NCI-H1694 (cell line): ENCODE measurements at regions not wholly inside any gene's neighbourhood (a gene's known extent, or its start where the extent isn't known, plus 50 kb on each side); places are given as distances from the start of the nearest gene placed in this dataset.
"Not testable (repeated sequence)": the region's sequence is repeated elsewhere in the genome, so short reads cannot be mapped to it uniquely, and the experiment has no call there.

Source experiments
- DNase-seq: peaks from one replicate; lab custom pipeline; 2025; lab: John Stamatoyannopoulos, UW

DNA sequence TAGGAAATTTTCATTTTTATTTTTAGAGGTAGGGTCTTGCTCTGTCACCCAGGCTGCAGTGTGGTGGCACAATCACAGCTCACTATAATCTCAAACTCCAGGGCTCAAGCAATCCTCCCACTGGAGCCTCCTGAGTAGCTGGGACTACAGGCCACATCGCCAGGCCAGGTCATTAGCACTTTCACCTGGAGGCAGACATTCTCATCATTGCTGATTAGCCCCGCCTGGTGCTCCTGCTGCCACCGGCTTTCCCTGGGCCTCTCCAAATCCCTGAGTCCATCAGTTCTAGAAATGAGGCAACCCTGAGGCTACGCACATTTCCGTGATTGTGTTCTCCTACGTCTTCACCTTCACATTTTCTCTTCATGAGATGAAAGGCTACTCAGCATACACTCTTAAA is 607.7 kb upstream of the NRSN1 start:
- no peak for DNase-seq

DNA sequence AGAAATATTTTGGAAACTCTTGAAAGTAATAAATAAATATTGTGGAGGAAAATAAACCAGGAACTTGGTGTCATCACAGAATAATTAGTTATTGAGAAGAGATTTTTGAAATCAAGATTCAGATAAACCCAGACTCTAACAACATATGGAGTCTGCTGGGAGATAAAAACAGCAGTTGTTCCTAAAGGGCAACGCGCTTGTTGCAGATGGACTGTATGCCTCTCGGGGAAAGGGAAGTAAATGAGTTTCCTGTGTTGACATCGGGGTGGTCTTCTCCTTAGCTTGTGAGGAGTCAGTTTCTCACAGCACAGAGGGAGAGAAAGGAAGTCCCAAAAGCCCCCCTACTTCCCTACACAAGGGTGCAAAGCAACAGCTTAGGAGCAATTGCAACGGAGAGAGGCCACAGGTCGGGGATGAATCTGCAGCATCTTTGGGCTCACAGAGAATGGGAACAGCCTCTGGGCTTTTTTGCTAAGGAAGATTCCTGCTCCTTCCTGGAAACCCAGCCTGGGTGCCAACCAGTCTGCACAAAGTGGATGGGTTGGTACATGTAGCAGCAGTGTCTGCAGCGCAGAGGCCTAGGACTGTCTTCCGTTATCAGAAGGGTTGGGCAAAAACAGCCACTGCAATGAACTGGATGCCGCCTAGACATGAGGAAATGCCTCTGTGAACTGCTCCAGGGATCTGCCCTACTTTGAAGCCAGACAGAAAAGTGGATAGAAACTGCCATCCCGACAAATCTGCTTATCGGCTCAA is 603.0 kb upstream of the NRSN1 start:
- peak; percentile 28 for DNase-seq

DNA sequence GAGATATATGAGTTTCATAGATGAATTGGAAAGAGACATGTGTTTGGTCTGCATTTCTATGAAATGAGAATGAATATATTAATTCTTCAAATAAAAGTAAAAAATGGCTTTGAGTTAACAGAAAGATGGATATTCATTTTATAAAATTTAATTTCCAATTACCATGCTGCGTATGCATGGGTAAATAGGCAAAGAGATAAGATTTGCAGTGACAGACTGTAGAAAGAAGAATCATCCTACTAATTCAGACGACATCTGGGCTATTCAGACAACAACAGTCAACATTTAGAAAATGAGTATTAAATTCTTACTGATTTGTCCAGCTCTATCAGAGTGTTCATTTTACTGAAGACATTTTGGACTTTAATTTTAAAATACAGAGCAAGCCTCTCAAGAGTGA is 602.2 kb upstream of the NRSN1 start:
- DNase-seq: no peak

DNA sequence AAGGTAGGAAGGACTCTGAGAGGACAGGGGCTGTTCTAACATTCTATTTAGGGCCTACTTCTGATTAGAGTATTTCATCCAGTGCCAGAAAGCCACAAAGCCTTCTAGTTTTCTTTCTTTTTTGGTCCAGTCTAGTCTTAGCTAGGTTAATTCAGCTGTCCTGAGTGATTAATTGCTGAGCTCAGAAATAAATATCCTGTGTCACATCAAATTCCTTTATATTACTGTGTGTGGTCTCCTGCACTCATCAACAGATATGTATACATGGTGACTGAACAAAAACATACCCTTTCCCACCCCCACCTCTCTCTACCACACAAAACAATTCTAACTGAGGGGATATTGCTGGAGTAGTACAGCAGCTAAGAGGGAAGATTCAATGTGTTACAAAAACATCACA is 601.5 kb upstream of the NRSN1 start:
- no peak for DNase-seq

DNA sequence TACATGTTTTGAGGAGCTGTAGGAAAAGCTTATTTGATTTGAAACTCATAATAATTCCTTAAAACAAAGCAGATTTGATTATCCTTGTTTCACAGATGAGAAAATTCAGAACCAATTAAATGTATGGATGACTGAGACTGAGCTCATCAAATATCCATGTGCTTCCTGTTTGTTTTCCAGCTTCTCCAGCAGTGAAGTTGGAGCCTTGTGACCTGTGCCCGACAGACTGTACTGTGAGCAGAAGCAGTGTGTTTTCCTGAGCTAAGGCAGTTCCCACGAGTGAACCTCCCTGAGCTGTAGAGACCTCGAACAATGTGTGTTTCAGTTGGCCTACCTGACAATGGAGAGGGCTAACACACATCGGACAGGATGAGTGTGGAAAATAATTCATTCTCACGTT is 599.5 kb upstream of the NRSN1 start:
- DNase-seq: no peak

DNA sequence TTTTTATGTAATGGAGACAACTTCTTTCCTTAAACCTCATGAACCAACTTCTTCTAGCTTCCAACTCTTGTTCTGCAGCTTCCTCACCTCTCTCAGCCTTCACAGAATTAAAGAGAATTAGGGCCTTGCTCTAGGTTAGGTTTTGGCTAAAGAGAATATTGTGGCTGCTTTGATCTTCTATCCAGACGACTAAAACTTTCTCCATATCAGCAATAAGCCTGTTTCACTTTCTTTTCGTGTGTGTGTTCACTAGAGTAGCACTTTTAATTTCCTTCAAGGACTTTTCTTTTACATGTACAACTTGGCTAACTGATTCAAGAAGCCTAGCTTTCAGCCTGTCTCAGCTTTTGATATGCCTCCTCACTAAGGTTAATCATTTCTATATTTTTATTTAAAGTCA is 596.1 kb upstream of the NRSN1 start:
- DNase-seq: no peak

DNA sequence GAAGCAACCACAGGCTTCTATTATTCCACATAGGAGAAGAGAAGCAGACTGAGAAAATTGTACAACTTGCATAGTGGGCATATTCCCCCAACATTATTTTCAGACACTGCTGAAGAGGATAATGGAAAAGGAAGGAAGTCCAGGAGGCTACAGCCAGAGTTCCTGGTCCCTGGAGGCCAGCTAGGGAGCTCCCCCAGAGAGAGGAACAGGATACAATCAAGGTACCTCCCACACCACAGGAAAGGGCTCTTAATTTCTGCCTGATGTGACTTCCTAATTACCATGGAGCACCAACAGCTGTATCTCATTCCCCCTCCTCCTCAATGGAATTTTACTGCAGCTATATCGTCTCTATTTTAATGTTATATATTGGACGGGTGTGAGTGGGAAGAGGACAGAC is 594.3 kb upstream of the NRSN1 start:
- no peak for DNase-seq

DNA sequence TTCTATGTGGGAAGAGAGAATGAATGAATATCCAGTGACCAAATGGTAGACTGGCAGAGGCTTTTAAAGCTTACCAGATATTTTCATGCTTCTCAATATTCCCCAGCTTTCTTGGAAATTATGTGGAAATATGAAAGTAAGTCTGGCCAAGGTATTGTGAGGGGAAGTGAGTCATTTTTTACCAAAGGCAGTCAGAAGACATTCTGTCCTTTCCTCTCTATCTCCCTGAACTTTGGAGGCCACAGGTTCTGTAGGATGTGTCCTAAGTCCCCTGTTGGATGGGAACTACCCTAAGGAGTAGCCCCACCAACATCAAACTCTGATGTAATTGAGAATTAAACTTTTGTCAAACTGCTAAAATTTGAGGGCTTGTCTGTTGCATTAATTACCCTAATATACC is 593.8 kb upstream of the NRSN1 start:
- DNase-seq: no peak

DNA sequence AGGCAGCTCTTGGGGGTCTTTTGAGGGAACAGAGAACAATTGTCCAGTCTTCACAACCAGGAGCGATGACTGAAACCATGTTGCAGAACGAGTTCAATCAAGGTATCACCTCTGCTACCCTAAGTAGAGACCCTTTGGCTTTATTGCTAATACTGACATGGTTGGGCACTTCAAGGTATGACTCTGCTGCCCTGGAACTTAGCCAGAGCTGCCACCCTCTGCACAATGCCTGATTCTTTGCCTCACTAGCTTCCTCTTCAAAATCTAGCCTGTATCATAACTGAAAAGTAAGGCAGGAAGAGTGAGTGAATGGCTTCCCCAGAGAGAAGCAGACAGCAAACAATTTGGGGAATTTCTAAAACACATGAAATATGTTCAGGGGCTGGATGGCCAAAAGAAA is 592.7 kb upstream of the NRSN1 start:
- no peak for DNase-seq

DNA sequence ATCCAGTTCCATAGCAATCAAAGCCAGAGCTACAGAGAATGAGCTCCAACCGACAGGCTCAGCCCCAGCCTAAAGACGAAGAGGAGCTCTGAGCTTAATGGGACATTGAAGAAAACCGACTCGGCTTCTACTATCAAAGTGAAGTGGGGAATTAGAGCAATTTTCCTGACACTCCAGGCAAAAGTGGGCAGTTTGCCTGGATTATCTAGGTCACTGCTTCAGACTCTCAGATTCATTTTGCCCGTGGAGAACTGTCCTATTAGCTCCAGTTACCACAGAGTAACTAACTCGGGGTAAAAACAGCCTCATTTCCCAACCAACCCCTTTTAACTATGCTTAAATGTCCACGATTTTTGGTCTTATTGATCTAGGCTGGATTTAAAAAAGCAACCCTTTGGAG is 592.1 kb upstream of the NRSN1 start:
- DNase-seq: no peak

DNA sequence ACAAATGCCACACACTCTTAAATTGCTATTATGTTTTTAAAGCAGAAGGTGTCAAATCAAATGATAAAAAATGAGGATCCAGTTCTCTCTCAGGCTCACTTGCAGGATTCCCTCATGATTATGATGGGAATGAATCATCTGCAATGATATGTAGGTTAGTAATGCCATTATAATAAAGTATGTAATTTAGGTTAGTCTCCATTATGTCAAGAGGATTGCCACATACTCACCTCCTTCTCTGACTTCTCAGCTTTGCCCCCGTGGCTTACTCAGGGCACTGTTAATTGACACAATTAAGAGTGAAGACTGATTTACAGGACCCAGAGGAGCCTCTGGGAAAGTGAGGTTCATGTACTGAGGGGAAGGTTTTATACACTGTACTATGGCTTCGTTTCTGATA is 591.7 kb upstream of the NRSN1 start:
- DNase-seq: no peak

DNA sequence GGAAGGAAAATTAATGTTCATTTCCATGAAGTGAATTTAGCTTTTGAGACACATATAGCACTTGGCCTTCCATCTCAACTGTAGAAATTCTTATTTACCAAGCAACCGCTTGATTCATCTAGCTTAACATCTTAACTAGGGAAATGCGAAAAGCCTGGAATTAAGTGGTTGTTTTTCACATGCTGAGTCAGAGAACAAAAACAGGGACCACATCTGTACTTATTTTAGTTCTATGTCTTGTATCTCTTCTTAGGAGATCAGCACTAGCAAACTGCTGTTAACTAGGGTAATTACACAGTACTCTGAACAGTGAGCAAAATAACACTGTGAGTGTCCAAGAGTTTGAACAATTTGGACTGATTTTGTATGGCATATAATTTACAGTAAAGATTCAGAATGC is 590.9 kb upstream of the NRSN1 start:
- no peak for DNase-seq

DNA sequence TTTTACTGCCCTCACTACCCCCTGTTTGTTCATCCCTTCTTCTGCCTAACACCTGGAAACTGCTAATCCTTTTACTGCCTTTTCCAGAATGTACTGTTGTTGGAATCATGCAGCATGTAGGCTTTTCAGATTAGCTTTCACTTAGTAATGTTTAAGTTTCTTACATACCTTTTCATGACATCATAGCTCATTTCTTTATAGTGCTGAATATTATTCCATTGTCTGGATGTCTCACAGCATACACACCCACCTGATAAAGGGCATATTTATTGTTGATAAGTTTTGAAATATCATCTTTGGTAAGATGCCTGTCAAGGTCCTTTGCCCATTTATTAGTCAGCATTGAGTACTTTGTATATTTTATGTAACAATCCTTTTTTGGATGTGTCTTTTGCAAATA is 588.2 kb upstream of the NRSN1 start:
- no peak for DNase-seq

DNA sequence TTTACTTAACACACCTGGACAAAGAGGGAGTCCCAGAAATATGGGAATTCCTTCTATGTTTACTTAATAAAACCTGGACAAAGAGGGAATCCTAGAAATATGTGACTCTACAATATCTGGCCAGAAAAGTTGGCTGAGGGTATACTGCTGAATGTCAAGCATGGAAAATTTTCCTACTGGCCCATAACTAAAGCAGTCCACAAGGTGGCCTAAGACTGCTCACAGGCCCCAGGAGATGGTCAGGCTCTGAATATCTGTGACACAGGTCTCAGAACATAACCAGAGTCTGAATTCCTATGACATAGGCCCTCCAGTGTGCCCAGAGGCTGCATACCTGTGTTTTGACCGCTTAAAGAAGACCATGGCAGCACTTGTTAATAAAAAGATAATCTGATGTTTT is 578.2 kb upstream of the NRSN1 start:
- no peak for DNase-seq

DNA sequence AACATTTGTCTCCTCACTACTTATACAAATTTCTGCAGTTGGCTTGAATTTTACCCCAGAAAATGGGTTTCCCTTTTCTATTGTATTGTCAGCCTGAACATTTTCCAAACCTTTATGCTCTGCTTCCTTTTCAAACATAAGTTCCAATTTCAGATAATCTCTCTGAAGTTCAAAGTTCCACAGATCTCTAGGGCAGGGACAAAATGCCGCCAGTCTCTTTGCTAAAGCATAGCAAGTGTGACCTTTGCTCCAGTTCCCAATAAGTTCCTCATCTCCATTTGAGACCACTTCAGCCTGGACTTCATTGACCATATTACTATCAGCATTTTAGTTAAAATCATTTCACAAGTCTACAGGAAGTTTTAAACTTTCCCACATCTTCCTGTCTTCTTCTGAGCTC is 571.1 kb upstream of the NRSN1 start:
- DNase-seq: not testable (repeated sequence)

DNA sequence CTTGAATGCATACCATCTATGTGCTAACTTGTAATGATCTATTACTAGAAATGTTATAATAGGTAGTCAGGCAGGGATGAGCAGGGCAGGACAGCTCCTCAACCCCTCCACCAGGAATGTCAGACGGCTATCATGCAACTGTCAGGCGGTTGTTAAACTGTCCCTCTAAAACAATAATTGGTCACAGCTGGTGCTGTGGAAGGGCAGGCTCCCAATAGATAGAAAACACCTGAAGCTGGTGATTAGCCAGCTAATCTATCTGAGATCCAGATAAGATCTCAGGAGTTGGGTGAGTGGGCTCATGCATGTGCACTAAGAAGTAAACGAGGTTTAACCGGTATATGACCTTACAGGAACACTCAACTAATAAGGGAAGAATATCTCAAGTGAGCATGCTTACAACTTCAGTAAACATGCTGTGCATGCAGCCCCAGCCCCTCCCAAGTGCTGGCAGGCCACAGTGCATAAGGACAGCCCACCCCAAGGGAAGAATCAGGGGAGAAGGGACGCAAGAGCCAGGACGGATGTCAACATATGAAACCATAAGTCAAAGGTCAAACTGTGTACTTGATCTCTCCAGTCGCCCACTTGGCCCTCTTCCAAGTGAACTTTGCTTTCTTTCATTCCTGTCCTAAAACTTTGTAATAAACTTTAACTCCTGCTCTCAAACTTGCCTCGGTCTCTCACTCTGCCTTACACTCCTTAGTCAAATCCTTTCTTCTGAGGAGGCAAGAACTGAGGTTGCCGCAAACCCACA is 566.2 kb upstream of the NRSN1 start:
- no peak for DNase-seq

DNA sequence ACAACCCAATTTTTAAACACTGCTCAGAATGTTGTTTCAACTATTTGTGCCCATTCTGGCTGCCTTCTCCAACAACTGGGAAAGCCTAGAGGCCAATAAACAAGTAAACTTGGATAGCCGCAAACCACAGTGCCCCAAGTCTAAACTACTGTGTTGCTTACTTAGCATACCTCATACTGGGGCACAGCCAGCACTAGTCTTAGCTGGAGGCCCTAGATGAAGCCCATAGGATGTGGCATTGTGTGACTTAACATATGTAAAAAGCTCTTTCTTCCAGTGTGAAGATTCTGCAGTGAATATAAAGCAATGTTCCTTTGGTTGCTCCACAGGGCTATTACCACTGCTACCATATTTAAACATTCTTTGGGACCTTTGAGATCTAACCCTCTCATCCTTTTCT is 564.3 kb upstream of the NRSN1 start:
- no peak for DNase-seq

DNA sequence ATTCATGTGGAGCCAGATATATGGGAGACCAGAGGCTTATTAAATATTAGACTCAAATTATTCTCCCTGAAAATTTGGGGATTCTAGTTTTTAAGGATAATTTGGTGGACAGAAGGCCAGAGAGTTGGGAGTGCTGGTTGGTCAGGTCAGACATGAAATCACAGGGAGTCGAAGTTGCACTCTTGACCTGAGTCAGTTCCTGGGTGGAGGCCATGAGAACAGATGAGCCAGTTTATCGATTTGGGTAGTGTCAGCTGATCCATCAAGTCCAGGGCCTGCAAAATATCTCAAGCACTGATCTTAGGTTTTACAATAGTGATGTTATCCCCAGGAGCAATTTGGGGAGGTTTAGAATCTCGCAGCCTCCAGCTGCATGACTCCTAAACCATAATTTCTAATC is 563.5 kb upstream of the NRSN1 start:
- no peak for DNase-seq

DNA sequence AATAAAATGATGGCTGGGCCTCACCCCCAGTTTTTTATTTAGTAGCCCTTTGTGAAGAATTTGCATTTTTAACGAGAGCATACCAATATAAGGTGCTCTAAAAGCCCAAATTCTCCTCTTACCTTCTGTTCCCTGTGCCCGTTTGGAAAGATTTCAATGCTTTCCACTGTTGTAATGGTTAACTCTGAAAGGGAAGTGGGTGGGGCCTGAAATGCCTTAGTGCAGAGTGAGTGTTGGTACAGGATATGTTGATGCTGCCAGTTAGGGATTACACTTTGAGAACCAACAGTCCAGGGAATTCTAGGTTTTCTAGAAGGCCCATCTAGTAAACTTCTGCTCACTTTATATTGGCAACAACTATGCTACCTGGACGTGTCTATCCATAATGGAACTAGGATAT is 562.7 kb upstream of the NRSN1 start:
- no peak for DNase-seq

DNA sequence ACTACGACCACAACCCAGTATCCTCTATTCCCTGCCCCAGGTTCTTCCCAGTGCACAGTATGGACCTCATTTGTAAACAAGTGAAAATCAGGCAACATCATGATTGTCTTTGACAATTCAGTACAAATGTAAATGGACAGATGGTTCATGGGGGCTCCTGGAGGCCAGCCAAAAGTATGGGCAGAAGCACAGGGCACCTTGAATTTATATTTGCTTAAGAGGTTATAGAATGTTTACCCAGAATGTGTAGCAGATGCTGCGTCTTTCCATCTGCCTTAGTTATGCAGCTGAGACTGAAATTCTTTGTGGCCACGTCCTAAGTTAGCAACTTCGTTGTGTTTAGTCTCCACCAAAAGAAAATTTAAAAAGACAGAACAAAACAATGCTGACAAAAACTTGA is 559.6 kb upstream of the NRSN1 start:
- peak; percentile 82 for DNase-seq

DNA sequence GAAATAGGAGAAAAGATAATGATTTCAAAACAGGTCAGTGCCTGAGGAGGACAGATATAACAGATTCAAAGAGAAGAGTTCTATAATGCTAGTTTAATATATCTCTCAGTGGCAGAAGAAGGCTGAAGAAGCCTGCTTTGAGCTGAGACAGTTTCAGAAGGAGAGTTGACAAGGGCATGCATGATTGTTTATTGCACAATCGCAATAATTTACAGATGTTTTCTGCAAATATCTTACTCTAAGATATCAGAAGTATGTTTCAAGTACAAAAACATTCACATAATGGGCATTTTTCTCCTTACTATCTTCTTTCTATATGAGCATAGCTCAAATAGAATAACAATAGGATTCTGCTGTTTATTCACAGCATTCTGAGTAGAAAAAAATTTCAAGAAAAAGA is 557.7 kb upstream of the NRSN1 start:
- DNase-seq: no peak

DNA sequence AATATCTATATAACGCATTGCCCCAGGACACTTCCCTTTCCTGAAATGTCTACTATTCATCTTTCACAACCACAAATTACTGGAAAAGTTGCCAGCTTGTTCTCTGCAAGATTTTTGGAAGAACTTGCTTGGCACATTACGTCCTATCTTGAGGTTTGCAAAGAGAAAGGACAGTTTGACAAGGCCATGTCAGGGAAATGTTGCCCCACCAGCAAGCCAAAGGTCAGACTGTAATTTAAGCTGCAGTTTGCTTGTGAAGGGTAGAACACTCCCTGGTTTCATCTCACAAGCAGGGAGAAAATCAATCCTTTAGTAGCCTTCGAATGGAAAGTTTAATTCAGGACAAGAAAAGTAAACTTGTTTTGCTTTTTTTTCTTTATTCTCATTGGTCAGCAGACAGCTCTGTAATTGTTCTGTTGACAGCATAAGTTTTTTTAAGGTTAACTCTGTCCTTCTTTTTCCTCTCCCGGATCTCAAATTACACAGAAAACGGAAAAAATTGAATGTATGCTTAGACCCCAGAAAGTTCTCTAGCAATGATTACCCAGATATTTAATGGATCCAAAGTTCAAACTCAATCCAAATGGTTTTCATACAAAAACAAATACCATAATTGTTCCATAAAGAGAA is 541.8 kb upstream of the NRSN1 start:
- no peak for DNase-seq

DNA sequence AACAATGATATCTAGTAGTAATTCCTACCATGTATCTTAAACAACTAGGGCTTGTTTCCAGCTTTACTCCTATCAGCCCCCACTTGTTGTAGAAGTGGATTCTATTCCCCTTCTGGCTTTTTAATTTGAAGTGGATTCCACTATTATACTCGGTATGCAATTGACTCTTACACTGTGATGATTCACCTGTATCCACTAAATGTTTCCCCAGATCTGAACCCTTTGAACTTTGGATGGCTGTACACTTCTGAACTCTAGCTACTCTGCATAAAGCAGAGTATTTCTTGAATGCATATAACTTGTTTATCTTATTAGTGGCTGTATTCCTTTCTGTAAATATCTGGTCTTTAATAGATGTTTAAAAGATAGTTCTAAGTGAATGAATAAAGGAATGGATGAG is 538.4 kb upstream of the NRSN1 start:
- DNase-seq: no peak
